Tibial nerve (tissue), 4 donors: ENCODE measurements at regions not wholly inside any gene's neighbourhood (a gene's known extent, or its start where the extent isn't known, plus 50 kb on each side); places are given as distances from the start of the nearest gene placed in this dataset.

Experiments
- EP300 ChIP-seq, 2 donors: sonication (generic); formaldehyde crosslinking; IDR thresholded peaks; one replicate each; pipeline ENCODE4 v1.6.1; 2017; ENCODE audit warnings: antibody characterized with exemption in 2 of 2, mild to moderate bottlenecking in 1 of 2
- POLR2A ChIP-seq, 2 donors: fragments of 450-650 bp; IDR thresholded peaks; one replicate each; pipeline ENCODE4 v1.6.1; 2017; ENCODE audit warnings: antibody characterized with exemption in 2 of 2, mild to moderate bottlenecking in 2 of 2, moderate library complexity in 2 of 2
- TF ChIP-seq, protein P1 (sequence below), 5 experiments: fragments of 200-600 bp in 3 of 5; fragments of 450-650 bp in 2 of 5; sonication (generic) in 3 of 5; IDR thresholded peaks; one replicate each; pipeline ENCODE4 v1.5.1; 2016 to 2019; ENCODE audit warnings: antibody characterized with exemption in 5 of 5, mild to moderate bottlenecking in 3 of 5, moderate library complexity in 2 of 5

DNA sequence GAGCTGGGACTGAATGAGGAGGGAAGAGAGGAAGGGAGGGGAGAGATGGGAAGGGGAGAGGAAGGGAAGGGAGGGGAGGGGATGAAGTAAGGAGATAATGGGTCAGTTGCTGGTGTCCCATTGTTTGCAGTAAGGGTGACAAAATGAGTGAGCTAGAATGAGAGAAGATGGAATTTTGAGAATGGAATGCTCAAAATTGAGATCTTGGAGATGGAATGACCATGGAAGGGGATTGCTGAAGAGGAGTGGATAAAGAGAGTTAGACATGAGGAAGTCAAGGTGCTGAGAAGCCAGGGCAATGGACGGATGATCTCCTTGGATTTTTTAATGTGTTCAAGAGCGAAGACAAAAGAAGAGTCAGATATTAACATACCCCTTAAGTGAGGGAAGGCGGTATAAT, 80.5 kb upstream of the SSTR4 start:
- TF ChIP-seq POLR2A (IDR thresholded peaks at IDR 0.05): no peak
- TF ChIP-seq, protein P1, sequence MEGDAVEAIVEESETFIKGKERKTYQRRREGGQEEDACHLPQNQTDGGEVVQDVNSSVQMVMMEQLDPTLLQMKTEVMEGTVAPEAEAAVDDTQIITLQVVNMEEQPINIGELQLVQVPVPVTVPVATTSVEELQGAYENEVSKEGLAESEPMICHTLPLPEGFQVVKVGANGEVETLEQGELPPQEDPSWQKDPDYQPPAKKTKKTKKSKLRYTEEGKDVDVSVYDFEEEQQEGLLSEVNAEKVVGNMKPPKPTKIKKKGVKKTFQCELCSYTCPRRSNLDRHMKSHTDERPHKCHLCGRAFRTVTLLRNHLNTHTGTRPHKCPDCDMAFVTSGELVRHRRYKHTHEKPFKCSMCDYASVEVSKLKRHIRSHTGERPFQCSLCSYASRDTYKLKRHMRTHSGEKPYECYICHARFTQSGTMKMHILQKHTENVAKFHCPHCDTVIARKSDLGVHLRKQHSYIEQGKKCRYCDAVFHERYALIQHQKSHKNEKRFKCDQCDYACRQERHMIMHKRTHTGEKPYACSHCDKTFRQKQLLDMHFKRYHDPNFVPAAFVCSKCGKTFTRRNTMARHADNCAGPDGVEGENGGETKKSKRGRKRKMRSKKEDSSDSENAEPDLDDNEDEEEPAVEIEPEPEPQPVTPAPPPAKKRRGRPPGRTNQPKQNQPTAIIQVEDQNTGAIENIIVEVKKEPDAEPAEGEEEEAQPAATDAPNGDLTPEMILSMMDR (IDR thresholded peaks at IDR 0.05): no peak
- no peak for TF ChIP-seq EP300 (IDR thresholded peaks at IDR 0.05)
